HEK293T (cell line): ENCODE measurements at regions not wholly inside any gene's neighbourhood (a gene's known extent, or its start where the extent isn't known, plus 50 kb on each side); places are given as distances from the start of the nearest gene placed in this dataset.

Experiments
- CTCF ChIA-PET: fragments of 350-600 bp; formaldehyde crosslinking; extraction: SDS; loops from one replicate; lab custom pipeline; 2021; ENCODE audit warnings: antibody characterized with exemption, inconsistent platforms; lab: Yijun Ruan, JAX
- POLR2A ChIA-PET: fragments of 350-600 bp; formaldehyde crosslinking; extraction: SDS; loops from one replicate; lab custom pipeline; 2020; ENCODE audit warnings: antibody characterized with exemption, inconsistent platforms; lab: Yijun Ruan, JAX
- DNase-seq: peaks from one replicate; pipeline ENCODE4 v3.0.0; 2012; ENCODE audit warnings: mixed read lengths; ENCODE audit errors: extremely low spot score
- ARNT ChIP-seq: fragments of 450-650 bp; IDR thresholded peaks from 2 replicates; pipeline ENCODE4 v1.6.1; 2017; ENCODE audit warnings: mild to moderate bottlenecking
- BHLHE40 ChIP-seq: fragments of 450-650 bp; IDR thresholded peaks from 2 replicates; pipeline ENCODE4 v1.6.1; 2016; ENCODE audit warnings: mild to moderate bottlenecking, moderate library complexity, borderline replicate concordance
- CTBP1 ChIP-seq: fragments of 450-650 bp; IDR thresholded peaks from 2 replicates; pipeline ENCODE4 v1.6.1; 2016; ENCODE audit warnings: borderline replicate concordance
- ELF4 ChIP-seq: fragments of 450-650 bp; IDR thresholded peaks from 2 replicates; pipeline ENCODE4 v1.6.1; 2017; ENCODE audit warnings: antibody characterized with exemption
- FOXA1 ChIP-seq: fragments of 450-650 bp; IDR thresholded peaks from 2 replicates; pipeline ENCODE4 v1.6.1; 2016; ENCODE audit warnings: mild to moderate bottlenecking
- FOXK2 ChIP-seq: fragments of 450-650 bp; IDR thresholded peaks from 2 replicates; pipeline ENCODE4 v1.6.1; 2016; ENCODE audit warnings: mild to moderate bottlenecking
- FOXM1 ChIP-seq: fragments of 450-650 bp; IDR thresholded peaks from 2 replicates; pipeline ENCODE4 v1.6.1; 2017; ENCODE audit warnings: mild to moderate bottlenecking, borderline replicate concordance
- HDGF ChIP-seq: fragments of 450-650 bp; IDR thresholded peaks from 2 replicates; pipeline ENCODE4 v1.6.1; 2017; ENCODE audit warnings: antibody characterized with exemption, borderline replicate concordance
- L3MBTL2 ChIP-seq: fragments of 450-650 bp; conservative IDR thresholded peaks from 2 replicates; pipeline ENCODE4 v1.6.1; 2016; ENCODE audit warnings: mild to moderate bottlenecking
- LEF1 ChIP-seq: fragments of 450-650 bp; IDR thresholded peaks from 2 replicates; pipeline ENCODE4 v1.6.1; 2017; ENCODE audit warnings: mild to moderate bottlenecking, borderline replicate concordance
- NFRKB ChIP-seq: fragments of 450-650 bp; IDR thresholded peaks from 2 replicates; pipeline ENCODE4 v1.6.1; 2016; ENCODE audit warnings: mild to moderate bottlenecking, moderate library complexity
- SP1 ChIP-seq: fragments of 450-650 bp; IDR thresholded peaks from 2 replicates; pipeline ENCODE4 v1.6.1; 2017
- SUZ12 ChIP-seq: fragments of 450-650 bp; IDR thresholded peaks from 2 replicates; pipeline ENCODE4 v1.6.1; 2016; ENCODE audit warnings: mild to moderate bottlenecking
- TARDBP ChIP-seq: fragments of 450-650 bp; IDR thresholded peaks from 2 replicates; pipeline ENCODE4 v1.6.1; 2016
- ZNF384 ChIP-seq: fragments of 450-650 bp; IDR thresholded peaks from 2 replicates; pipeline ENCODE4 v1.6.1; 2016
- TF ChIP-seq, protein P1 (sequence below): fragments of 450-650 bp; IDR thresholded peaks from 2 replicates; pipeline ENCODE4 v1.6.1; 2016

- TF ChIP-seq LEF1 (no peak), FOXK2 (no peak), ELF4 (no peak), HDGF (no peak), ARNT (no peak), FOXA1 (no peak), CTBP1 (no peak), BHLHE40 (no peak), NFRKB (no peak), ZNF384 (no peak), SUZ12 (no peak)
- ChIA-PET POLR2A (no interaction called here), CTCF (no interaction called here)
- no peak for DNase-seq
These were observed 852.3 kb upstream of the TMEM132C start for GRCh38 chr12:127414636-127415035.

DNA sequence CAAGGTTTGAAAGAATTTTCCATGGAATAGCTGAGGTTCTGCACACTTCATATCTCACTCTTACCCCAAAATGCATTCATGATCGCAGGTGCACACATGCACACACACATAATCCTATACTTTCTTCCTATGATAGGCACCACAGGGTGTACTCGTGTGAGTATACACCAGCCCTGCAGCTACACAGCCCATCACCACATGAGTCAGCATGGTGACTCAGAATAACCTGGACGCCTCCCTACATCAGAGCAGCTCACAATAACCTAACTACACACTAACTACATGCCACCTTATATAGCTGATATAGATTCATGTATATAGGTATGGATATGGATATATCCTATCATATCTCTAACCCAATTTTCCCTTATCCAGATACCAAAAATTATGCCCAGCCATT, 850.2 kb upstream of the TMEM132C start:
- CTCF ChIA-PET: no interaction called here
- POLR2A ChIA-PET: no interaction called here
- TF ChIP-seq CTBP1 (no peak), FOXA1 (no peak), TARDBP (no peak), FOXM1 (no peak), BHLHE40 (no peak), FOXK2 (no peak)
- TF ChIP-seq, protein P1, sequence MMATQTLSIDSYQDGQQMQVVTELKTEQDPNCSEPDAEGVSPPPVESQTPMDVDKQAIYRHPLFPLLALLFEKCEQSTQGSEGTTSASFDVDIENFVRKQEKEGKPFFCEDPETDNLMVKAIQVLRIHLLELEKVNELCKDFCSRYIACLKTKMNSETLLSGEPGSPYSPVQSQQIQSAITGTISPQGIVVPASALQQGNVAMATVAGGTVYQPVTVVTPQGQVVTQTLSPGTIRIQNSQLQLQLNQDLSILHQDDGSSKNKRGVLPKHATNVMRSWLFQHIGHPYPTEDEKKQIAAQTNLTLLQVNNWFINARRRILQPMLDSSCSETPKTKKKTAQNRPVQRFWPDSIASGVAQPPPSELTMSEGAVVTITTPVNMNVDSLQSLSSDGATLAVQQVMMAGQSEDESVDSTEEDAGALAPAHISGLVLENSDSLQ: no peak
- no peak for DNase-seq

GRCh38 chr12:127419111-127419510, 847.9 kb upstream of the TMEM132C start:
- ChIA-PET CTCF (no interaction called here), POLR2A (no interaction called here)
- no peak for TF ChIP-seq TARDBP
- TF ChIP-seq ZNF384: no peak
- no peak for TF ChIP-seq HDGF
- TF ChIP-seq BHLHE40: no peak
- TF ChIP-seq CTBP1: no peak
- TF ChIP-seq NFRKB: no peak
- TF ChIP-seq SUZ12: no peak
- no peak for TF ChIP-seq ARNT
- TF ChIP-seq SP1: no peak
- TF ChIP-seq LEF1: no peak
- TF ChIP-seq ELF4: no peak
- no peak for DNase-seq

DNA sequence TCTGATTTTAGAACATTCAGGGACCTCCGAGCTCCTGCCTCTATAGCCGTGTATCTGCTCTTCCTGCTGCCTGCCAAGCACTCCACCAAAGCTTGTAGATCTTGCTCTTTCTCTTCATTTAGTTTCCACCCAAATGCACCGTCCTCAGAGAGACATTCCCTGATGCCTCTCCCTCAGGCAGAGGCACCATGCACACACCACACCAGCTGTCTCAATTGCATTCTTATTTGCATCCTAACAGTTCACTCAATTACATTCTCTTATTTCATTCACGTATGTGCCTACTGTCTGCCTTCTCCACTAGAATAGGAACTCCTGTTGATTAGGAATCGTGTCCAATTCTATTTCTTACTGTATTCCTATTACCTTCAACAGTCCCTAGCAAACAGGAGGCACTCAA, 845.4 kb upstream of the TMEM132C start:
- TF ChIP-seq BHLHE40 (no peak), LEF1 (no peak), SUZ12 (no peak), TARDBP (no peak), SP1 (no peak), FOXA1 (no peak), L3MBTL2 (no peak), ELF4 (no peak), ARNT (no peak), CTBP1 (no peak), HDGF (no peak), ZNF384 (no peak), FOXM1 (no peak), NFRKB (no peak), FOXK2 (no peak)
- TF ChIP-seq, protein P1: no peak
- CTCF ChIA-PET: no interaction called here

GRCh38 chr12:127422935-127423566, 843.9 kb upstream of the TMEM132C start:
- CTCF ChIA-PET: no interaction called here
- no peak for DNase-seq
- TF ChIP-seq FOXM1 (no peak), L3MBTL2 (no peak), TARDBP (no peak), NFRKB (no peak), SP1 (no peak), ZNF384 (no peak), LEF1 (no peak), HDGF (no peak)
- POLR2A ChIA-PET: no interaction called here

More for the DNA sequence above, 845.4 kb upstream of the TMEM132C start:
- POLR2A ChIA-PET: no interaction called here
- DNase-seq: no peak

- ChIA-PET CTCF (no interaction called here), POLR2A (no interaction called here)
- TF ChIP-seq L3MBTL2 (no peak), SP1 (no peak), ZNF384 (no peak), NFRKB (no peak), HDGF (no peak), TARDBP (no peak), FOXM1 (no peak), LEF1 (no peak), FOXA1 (no peak), ELF4 (no peak), ARNT (no peak), SUZ12 (no peak), FOXK2 (no peak), BHLHE40 (no peak), CTBP1 (no peak)
- TF ChIP-seq, protein P1: no peak
- no peak for DNase-seq
These were observed 841.5 kb upstream of the TMEM132C start for GRCh38 chr12:127425474-127425873.
